ENCODE measurements at regions not wholly inside any gene's neighbourhood (a gene's known extent, or its start where the extent isn't known, plus 50 kb on each side); places are given as distances from the start of the nearest gene placed in this dataset.
"Not testable (repeated sequence)": the region's sequence is repeated elsewhere in the genome, so short reads cannot be mapped to it uniquely, and the experiment has no call there.

- H3K36me3 Mint-ChIP-seq (ENCODE audit: low read depth); H3K36me3 ChIP-seq (ENCODE audit: control insufficient read depth, insufficient read depth, low read length); H3K9ac ChIP-seq (ENCODE audit: extremely low read depth, low read length, poor library complexity, severe bottlenecking); H3K27me3 ChIP-seq (ENCODE audit: control insufficient read depth, insufficient read depth, low read length, poor library complexity, severe bottlenecking); H3K4me3 ChIP-seq (ENCODE audit: low read length); H3K4me1 Mint-ChIP-seq; H3K9me3 ChIP-seq (ENCODE audit: control insufficient read depth, low read length); H3K27ac ChIP-seq (ENCODE audit: low read depth, low read length); H3K4me1 ChIP-seq (ENCODE audit: control insufficient read depth, insufficient read depth, low read length); H3K4me3 Mint-ChIP-seq; DNase-seq; H3K9me3 Mint-ChIP-seq; H3K27ac Mint-ChIP-seq; H3K27me3 Mint-ChIP-seq (ENCODE audit: insufficient read depth): not testable (repeated sequence)
- 87% methylated on average over 6 of the region's 8 CpGs; no CpG with 5 or more reads in 1 of the 2 experiments for WGBS, 2 experiments (ENCODE audit: insufficient coverage in 1 of 2, insufficient read length in 1 of 2)
Measured at GRCh38 chr16:15307184-15307583, 70.9 kb downstream of the NPIPA5 start.

GRCh38 chr16:15305889-15306288, 72.2 kb downstream of the NPIPA5 start:
- H3K36me3 Mint-ChIP-seq (ENCODE audit: low read depth); H3K36me3 ChIP-seq (ENCODE audit: control insufficient read depth, insufficient read depth, low read length); H3K4me1 ChIP-seq (ENCODE audit: control insufficient read depth, insufficient read depth, low read length); H3K9ac ChIP-seq (ENCODE audit: extremely low read depth, low read length, poor library complexity, severe bottlenecking); H3K9me3 ChIP-seq (ENCODE audit: control insufficient read depth, low read length); H3K27ac Mint-ChIP-seq; DNase-seq; H3K4me1 Mint-ChIP-seq; H3K27ac ChIP-seq (ENCODE audit: low read depth, low read length); H3K27me3 ChIP-seq (ENCODE audit: control insufficient read depth, insufficient read depth, low read length, poor library complexity, severe bottlenecking); H3K4me3 Mint-ChIP-seq; H3K27me3 Mint-ChIP-seq (ENCODE audit: insufficient read depth); H3K4me3 ChIP-seq (ENCODE audit: low read length); H3K9me3 Mint-ChIP-seq: not testable (repeated sequence)
- WGBS, 2 experiments (ENCODE audit: insufficient coverage in 1 of 2, insufficient read length in 1 of 2) = no CpG with 5 or more reads among the region's 2 CpGs

GRCh38 chr16:15303667-15304324, 74.3 kb downstream of the NPIPA5 start:
- not testable (repeated sequence) for H3K4me1 Mint-ChIP-seq; H3K4me1 ChIP-seq (ENCODE audit: control insufficient read depth, insufficient read depth, low read length); H3K4me3 ChIP-seq (ENCODE audit: low read length); H3K9me3 Mint-ChIP-seq; H3K27me3 ChIP-seq (ENCODE audit: control insufficient read depth, insufficient read depth, low read length, poor library complexity, severe bottlenecking); H3K36me3 ChIP-seq (ENCODE audit: control insufficient read depth, insufficient read depth, low read length); H3K27ac Mint-ChIP-seq; H3K27me3 Mint-ChIP-seq (ENCODE audit: insufficient read depth); H3K36me3 Mint-ChIP-seq (ENCODE audit: low read depth); H3K9me3 ChIP-seq (ENCODE audit: control insufficient read depth, low read length); H3K27ac ChIP-seq (ENCODE audit: low read depth, low read length); H3K9ac ChIP-seq (ENCODE audit: extremely low read depth, low read length, poor library complexity, severe bottlenecking)
- no CpG with 5 or more reads among the region's 10 CpGs for WGBS, 2 experiments (ENCODE audit: insufficient coverage in 1 of 2, insufficient read length in 1 of 2)
- H3K4me3 Mint-ChIP-seq = peak overlapping the region; percentile 49
- DNase-seq = peak; percentile 34

- 83% methylated on average over 1 of the region's 4 CpGs; no CpG with 5 or more reads in 1 of the 2 experiments for whole genome bisulfite sequencing, 2 experiments (ENCODE audit: insufficient coverage in 1 of 2, insufficient read length in 1 of 2)
- H3K4me3 Mint-ChIP-seq; DNase-seq; H3K9ac ChIP-seq (ENCODE audit: extremely low read depth, low read length, poor library complexity, severe bottlenecking); H3K27me3 ChIP-seq (ENCODE audit: control insufficient read depth, insufficient read depth, low read length, poor library complexity, severe bottlenecking); H3K9me3 ChIP-seq (ENCODE audit: control insufficient read depth, low read length); H3K27ac ChIP-seq (ENCODE audit: low read depth, low read length); H3K4me1 ChIP-seq (ENCODE audit: control insufficient read depth, insufficient read depth, low read length); H3K4me1 Mint-ChIP-seq; H3K36me3 ChIP-seq (ENCODE audit: control insufficient read depth, insufficient read depth, low read length); H3K9me3 Mint-ChIP-seq; H3K27me3 Mint-ChIP-seq (ENCODE audit: insufficient read depth); H3K4me3 ChIP-seq (ENCODE audit: low read length); H3K27ac Mint-ChIP-seq; H3K36me3 Mint-ChIP-seq (ENCODE audit: low read depth): not testable (repeated sequence)
Measured at GRCh38 chr16:15297104-15297503, 81.0 kb downstream of the NPIPA5 start.

- not testable (repeated sequence) for H3K27ac ChIP-seq (ENCODE audit: low read depth, low read length)
Measured at GRCh38 chr16:15274796-15275195, 103.3 kb downstream of the NPIPA5 start.

GRCh38 chr16:15273964-15274363, 104.1 kb downstream of the NPIPA5 start:
- H3K9me3 Mint-ChIP-seq; H3K36me3 Mint-ChIP-seq (ENCODE audit: low read depth); H3K27me3 Mint-ChIP-seq (ENCODE audit: insufficient read depth); H3K27me3 ChIP-seq (ENCODE audit: control insufficient read depth, insufficient read depth, low read length, poor library complexity, severe bottlenecking); H3K36me3 ChIP-seq (ENCODE audit: control insufficient read depth, insufficient read depth, low read length); H3K27ac ChIP-seq (ENCODE audit: low read depth, low read length); H3K4me1 ChIP-seq (ENCODE audit: control insufficient read depth, insufficient read depth, low read length); H3K9me3 ChIP-seq (ENCODE audit: control insufficient read depth, low read length); H3K4me3 ChIP-seq (ENCODE audit: low read length); H3K4me1 Mint-ChIP-seq; H3K9ac ChIP-seq (ENCODE audit: extremely low read depth, low read length, poor library complexity, severe bottlenecking); H3K4me3 Mint-ChIP-seq; DNase-seq; H3K27ac Mint-ChIP-seq: not testable (repeated sequence)
- no CpG with 5 or more reads among the region's 1 CpG for WGBS, 2 experiments (ENCODE audit: insufficient coverage in 1 of 2, insufficient read length in 1 of 2)

More at GRCh38 chr16:15274796-15275195, 103.3 kb downstream of the NPIPA5 start:
- not testable (repeated sequence) for H3K9ac ChIP-seq (ENCODE audit: extremely low read depth, low read length, poor library complexity, severe bottlenecking); H3K27me3 ChIP-seq (ENCODE audit: control insufficient read depth, insufficient read depth, low read length, poor library complexity, severe bottlenecking); H3K36me3 Mint-ChIP-seq (ENCODE audit: low read depth); H3K4me1 ChIP-seq (ENCODE audit: control insufficient read depth, insufficient read depth, low read length); H3K27me3 Mint-ChIP-seq (ENCODE audit: insufficient read depth); H3K4me1 Mint-ChIP-seq; H3K27ac Mint-ChIP-seq; H3K9me3 ChIP-seq (ENCODE audit: control insufficient read depth, low read length); H3K4me3 ChIP-seq (ENCODE audit: low read length); H3K36me3 ChIP-seq (ENCODE audit: control insufficient read depth, insufficient read depth, low read length); H3K9me3 Mint-ChIP-seq; H3K4me3 Mint-ChIP-seq
- peak; percentile 29 for DNase-seq
- WGBS, 2 experiments (ENCODE audit: insufficient coverage in 1 of 2, insufficient read length in 1 of 2) = 88% methylated on average over 8 of the region's 8 CpGs; no CpG with 5 or more reads in 1 of the 2 experiments

- not testable (repeated sequence) for H3K4me1 ChIP-seq (ENCODE audit: control insufficient read depth, insufficient read depth, low read length); H3K9me3 Mint-ChIP-seq; H3K27me3 ChIP-seq (ENCODE audit: control insufficient read depth, insufficient read depth, low read length, poor library complexity, severe bottlenecking); H3K4me3 ChIP-seq (ENCODE audit: low read length); H3K4me1 Mint-ChIP-seq; H3K27ac Mint-ChIP-seq; H3K4me3 Mint-ChIP-seq; H3K9me3 ChIP-seq (ENCODE audit: control insufficient read depth, low read length); H3K36me3 Mint-ChIP-seq (ENCODE audit: low read depth); H3K27ac ChIP-seq (ENCODE audit: low read depth, low read length); DNase-seq; H3K36me3 ChIP-seq (ENCODE audit: control insufficient read depth, insufficient read depth, low read length); H3K9ac ChIP-seq (ENCODE audit: extremely low read depth, low read length, poor library complexity, severe bottlenecking); H3K27me3 Mint-ChIP-seq (ENCODE audit: insufficient read depth)
- WGBS, 2 experiments (ENCODE audit: insufficient coverage in 1 of 2, insufficient read length in 1 of 2) = 85% methylated on average over 3 of the region's 6 CpGs; no CpG with 5 or more reads in 1 of the 2 experiments
Measured at GRCh38 chr16:15266941-15267340, 111.2 kb downstream of the NPIPA5 start.
